ENCODE measurements at regions not wholly inside any gene's neighbourhood (a gene's known extent, or its start where the extent isn't known, plus 50 kb on each side); places are given as distances from the start of the nearest gene placed in this dataset.

- DNase-seq: no peak
Observed at GRCh38 chr5:158297002-158297527, 438.1 kb upstream of the CLINT1 start.

GRCh38 chr5:158294701-158295100 lies 435.8 kb upstream of the CLINT1 start:
- no peak for DNase-seq

- DNase-seq: no peak
Observed at GRCh38 chr5:158292981-158293380, 434.0 kb upstream of the CLINT1 start.

GRCh38 chr5:158289967-158290366 lies 431.0 kb upstream of the CLINT1 start:
- no peak for DNase-seq

- no peak for DNase-seq
Observed at GRCh38 chr5:158288272-158288657, 429.3 kb upstream of the CLINT1 start.

- peak; percentile 86 for DNase-seq
Observed at GRCh38 chr5:158287643-158288271, 428.8 kb upstream of the CLINT1 start.

GRCh38 chr5:158286827-158287226 lies 427.9 kb upstream of the CLINT1 start:
- DNase-seq: no peak

- DNase-seq: no peak
Observed at GRCh38 chr5:158285698-158286097, 426.8 kb upstream of the CLINT1 start.

- DNase-seq: no peak
Observed at GRCh38 chr5:158284242-158284641, 425.3 kb upstream of the CLINT1 start.

- DNase-seq: peak; percentile 67
Observed at GRCh38 chr5:158283397-158283796, 424.5 kb upstream of the CLINT1 start.

GRCh38 chr5:158278216-158278925 lies 419.4 kb upstream of the CLINT1 start:
- no peak for DNase-seq

- no peak for DNase-seq
Observed at GRCh38 chr5:158277276-158277675, 418.3 kb upstream of the CLINT1 start.

- no peak for DNase-seq
Observed at GRCh38 chr5:158276692-158277091, 417.7 kb upstream of the CLINT1 start.

- DNase-seq: no peak
Observed at GRCh38 chr5:158275511-158275910, 416.6 kb upstream of the CLINT1 start.

GRCh38 chr5:158273035-158273434 lies 414.1 kb upstream of the CLINT1 start:
- DNase-seq: no peak

- no peak for DNase-seq
Observed at GRCh38 chr5:158272409-158272808, 413.5 kb upstream of the CLINT1 start.

GRCh38 chr5:158270996-158271554 lies 412.1 kb upstream of the CLINT1 start:
- no peak for DNase-seq

- no peak for DNase-seq
Observed at GRCh38 chr5:158268286-158268685, 409.3 kb upstream of the CLINT1 start.

GRCh38 chr5:158267228-158267627 lies 408.3 kb upstream of the CLINT1 start:
- no peak for DNase-seq

- peak; percentile 70 for DNase-seq
Observed at GRCh38 chr5:158265931-158266700, 407.2 kb upstream of the CLINT1 start.

- no peak for DNase-seq
Observed at GRCh38 chr5:158265346-158265745, 406.4 kb upstream of the CLINT1 start.

GRCh38 chr5:158264264-158264663 lies 405.3 kb upstream of the CLINT1 start:
- DNase-seq: no peak

Measured in tongue (tissue), 1 donor.